DMS114 treated with DMSO at 0.1 percent for 48 hours (cell line): ENCODE measurements at regions not wholly inside any gene's neighbourhood (a gene's known extent, or its start where the extent isn't known, plus 50 kb on each side); places are given as distances from the start of the nearest gene placed in this dataset.

ENCODE experiments used
- DNase-seq: peaks from one replicate; lab custom pipeline; 2025; ENCODE audit not compliant: unreplicated experiment; lab: John Stamatoyannopoulos, UW

GRCh38 chr9:88658311-88658822 is 123.4 kb downstream of the NXNL2 start:
- DNase-seq: no peak

DNA sequence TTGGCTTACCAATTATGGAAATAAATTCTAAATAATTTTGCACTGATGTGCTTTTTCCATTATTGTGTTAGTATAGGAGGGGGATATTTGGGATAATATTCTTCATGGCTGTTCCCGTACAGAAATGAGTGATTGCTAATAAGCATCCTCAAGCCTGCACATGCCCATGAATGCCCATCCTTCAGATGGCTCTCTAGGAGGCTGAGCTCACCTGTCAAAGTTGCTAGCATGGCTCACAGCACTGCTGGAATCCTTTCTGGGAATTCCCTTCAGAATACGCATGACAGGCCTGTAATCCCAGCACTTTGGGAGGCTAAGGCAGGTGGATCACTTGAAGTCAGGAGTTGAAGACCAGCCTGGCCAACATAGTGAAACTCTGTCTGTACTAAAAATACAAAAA is 124.1 kb downstream of the NXNL2 start:
- DNase-seq: no peak

- no peak for DNase-seq
Measured at GRCh38 chr9:88660611-88661010, 125.6 kb downstream of the NXNL2 start.

- DNase-seq: no peak
Measured at GRCh38 chr9:88661759-88662158, 126.8 kb downstream of the NXNL2 start.

DNA sequence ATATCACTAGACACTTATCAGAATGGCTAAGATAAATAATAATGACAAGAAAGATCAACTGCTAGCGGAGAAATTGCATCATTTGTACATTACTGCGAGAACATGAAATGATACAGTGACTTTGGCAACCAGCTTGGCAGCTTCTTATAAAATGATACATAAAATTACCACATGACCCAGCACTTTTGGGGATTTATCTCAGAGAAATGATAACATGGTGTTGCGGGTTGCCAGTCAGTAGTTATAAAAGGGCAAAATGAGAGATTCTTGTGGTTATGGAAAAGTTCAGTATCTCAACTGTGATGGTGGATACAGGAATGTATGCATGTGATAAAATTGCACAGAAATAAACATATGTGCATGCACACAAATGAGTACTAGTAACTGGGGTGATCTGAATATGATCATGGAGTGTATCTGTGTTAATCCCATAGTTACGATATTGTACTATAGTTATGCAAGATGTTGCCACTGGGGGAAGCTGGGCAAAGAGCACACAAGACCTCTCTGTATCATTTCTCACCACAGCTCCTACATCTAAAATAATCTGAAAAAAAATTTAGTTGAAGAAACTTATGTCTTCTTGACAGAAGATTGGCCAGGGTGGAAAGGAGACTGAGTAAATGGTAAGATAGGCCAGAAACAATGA is 128.9 kb downstream of the NXNL2 start:
- no peak for DNase-seq

DNA sequence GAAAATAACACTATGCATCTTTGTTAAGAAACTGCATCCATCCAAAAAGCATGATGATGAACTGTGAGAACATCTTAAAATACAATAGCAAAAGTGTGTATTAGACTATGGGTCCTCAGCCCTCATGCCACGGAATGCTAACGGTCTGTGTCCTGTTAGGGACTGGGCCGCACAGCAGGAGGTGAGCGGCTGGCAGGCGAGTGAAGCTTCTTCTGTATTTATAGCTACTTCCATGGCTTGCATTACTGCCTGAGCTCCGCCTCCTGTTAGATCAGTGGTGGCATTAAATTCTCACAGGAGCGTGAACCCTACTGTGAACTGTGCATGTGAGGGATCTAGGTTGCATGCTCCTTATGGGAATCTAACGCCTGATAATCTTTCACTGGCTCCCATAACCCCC is 129.8 kb downstream of the NXNL2 start:
- no peak for DNase-seq

DNA sequence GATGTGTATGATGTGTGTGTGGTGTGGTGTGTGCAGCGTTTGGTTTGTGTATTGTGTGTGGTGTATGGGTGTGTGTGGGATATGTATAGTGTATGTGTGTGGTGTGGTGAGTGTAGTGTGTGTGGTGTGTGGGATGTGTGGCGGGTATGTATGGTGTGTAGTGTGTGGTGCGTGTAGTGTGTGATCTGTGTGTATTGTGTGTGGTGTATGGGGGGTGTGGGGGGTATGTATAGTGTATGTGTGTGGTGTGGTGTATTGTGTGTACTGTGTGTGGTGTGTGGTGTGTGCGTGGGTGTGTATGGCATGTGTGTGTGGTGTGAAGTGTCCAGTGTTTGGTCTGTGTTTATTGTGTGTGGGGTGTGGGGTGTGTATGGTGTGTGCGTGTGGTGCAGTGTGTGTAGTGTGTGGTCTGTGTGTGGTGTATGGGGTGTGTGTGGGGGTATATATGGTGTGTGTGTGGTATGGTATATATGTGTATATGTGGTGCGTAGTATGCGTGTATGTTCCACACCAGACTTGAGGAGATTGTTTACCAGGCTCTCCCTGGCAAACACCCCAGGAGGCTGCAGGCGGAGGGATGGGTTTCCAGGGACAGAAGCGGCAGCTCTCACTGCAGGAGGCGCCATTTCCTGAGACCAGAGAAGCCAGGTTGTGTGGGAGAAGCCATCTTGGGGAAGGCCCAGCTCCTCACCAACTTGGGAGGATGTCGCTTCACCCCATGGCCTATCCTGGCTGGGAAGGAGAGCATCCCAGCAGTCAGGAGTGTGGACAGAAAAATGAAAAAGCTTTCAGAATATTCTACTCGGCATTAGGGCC is 138.1 kb downstream of the NXNL2 start:
- peak; percentile 5 for DNase-seq

- no peak for DNase-seq
Measured at GRCh38 chr9:88673886-88674285, 138.9 kb downstream of the NXNL2 start.

DNA sequence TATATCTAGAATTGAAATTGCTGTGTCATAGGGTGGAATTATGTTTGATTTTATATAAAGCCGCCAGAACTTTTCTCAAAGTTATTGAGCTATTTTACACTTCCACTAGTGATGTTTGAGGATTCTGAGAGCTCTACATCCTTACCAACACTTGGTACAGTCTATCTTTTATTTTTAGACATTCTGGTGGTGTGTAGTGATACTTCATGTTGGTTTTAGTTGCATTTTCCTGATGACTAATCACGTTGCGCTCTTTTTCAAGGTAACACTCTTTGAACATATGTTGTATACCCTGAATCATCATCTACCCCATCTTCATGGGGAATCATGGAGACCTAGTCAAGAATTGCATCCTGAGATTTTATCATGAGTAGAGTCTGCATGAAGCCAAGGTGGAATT is 141.7 kb downstream of the NXNL2 start:
- DNase-seq: no peak

GRCh38 chr9:88678008-88678407 is 143.0 kb downstream of the NXNL2 start:
- DNase-seq: no peak

DNA sequence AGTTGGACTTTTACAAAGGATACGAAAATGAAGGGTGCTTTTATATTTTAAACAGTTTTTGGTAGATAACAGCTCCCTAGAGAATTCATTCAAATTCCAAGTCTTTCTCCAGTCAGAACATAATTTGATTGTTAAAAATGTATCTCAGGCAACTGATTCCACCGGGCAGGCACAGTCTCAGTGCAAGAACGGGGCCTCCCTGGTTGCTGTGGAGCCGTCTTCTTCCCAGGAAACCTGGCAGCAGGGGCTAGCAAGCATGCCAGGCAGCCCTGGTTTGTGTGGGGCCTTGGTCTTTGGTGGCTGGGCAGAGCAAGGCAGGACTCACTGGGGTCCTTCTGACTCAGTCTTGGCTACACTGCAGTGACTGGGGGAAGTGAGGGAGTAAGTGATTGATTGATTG is 143.5 kb downstream of the NXNL2 start:
- DNase-seq: no peak

DNA sequence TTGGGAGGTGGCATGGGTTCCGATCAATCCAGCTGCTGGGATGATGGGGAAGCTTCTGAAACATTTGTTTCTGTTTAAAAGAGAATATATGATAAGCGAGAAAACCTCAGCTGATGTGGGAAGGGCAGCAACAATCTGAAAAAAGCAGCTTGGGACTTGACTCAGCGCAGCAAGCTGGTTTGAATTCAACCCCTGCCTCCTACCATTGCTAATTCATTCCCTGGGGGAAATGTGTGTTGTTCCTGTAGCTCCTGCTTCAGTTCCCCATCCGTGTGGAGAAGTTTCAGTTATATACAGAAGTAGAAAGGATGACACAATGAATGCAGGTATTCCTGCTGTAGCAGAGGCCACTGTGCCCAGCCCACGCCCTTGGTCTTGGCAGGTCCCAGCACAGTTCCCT is 145.1 kb downstream of the NXNL2 start:
- DNase-seq: no peak

- DNase-seq: no peak
Measured at GRCh38 chr9:88680505-88681160, 145.7 kb downstream of the NXNL2 start.

- no peak for DNase-seq
Measured at GRCh38 chr9:88681434-88681833, 146.5 kb downstream of the NXNL2 start.

DNA sequence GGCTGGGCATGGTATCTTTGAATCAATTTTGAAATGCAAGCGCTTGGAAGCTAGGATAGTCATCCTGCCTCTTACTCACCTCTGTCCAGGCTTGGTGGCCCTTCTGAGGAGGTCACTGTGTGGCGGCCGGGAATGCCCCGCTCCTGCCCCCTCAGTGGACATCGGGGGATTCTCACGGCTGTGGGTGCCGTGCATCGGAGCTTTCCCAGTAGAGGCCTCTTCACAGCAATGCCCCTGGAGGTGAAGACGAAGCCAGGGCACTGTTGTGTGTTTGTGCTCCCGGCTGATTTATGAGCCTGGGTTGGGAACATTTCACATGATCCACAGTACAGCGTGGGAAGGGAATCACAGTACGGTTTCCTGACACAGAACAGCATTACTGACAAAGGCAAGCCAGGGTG is 147.5 kb downstream of the NXNL2 start:
- no peak for DNase-seq

DNA sequence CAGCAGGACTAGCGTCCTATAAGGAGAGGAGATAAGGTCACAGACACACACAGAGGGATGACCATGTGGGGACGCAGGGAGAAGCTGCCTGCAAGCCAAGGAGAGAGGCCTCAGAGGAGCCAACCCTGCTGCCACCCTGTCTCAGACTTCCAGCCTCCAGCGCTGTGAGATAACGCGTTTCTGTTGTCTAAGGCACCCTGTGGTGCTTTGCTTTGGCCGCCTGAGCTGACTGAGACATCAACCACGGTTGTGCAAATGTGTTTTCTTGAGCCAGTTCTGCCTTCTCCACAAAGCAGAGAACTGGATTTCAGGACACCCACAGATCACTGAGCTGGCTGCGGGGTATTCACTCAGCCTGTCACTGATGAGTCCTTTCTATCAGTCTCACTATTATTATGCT is 149.1 kb downstream of the NXNL2 start:
- DNase-seq: no peak

DNA sequence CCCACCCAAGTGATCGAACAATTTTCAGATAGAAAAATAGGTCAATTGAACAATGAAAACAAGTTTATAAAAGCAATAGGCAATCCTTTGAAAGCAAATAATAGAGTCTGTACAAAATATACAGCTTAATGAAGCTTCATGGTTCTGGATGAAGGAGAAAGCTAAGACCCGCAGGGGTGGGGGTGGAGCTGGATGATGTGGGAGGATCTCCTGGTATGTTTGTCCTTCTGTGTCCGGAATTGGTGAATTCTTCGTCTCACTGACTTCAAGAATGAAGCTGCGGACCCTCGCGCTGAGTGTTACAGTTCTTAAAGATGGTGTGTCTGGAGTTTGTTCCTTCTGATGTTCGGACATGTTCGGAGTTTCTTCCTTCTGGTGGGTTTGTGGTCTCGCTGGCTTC is 149.9 kb downstream of the NXNL2 start:
- DNase-seq: no peak

DNA sequence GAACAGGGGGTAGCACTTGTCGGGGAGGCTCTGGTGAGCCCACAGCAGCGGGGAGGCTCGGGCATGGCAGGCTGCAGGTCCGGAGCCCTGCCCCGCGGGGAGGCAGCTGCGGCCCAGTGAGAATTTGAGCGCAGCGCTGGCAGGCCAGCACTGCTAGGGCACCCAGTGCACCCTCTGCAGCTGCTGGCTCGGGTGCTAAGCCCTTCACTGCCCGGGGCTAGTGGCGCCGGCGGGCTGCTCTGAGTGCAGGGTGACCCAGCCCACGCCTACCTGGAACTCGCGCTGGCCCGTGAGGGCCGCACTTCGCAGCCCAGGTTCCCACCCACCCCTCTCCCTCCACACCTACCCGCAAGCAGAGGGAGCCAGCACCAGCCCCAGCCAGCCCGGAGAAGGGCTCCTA is 151.0 kb downstream of the NXNL2 start:
- DNase-seq: no peak

DNA sequence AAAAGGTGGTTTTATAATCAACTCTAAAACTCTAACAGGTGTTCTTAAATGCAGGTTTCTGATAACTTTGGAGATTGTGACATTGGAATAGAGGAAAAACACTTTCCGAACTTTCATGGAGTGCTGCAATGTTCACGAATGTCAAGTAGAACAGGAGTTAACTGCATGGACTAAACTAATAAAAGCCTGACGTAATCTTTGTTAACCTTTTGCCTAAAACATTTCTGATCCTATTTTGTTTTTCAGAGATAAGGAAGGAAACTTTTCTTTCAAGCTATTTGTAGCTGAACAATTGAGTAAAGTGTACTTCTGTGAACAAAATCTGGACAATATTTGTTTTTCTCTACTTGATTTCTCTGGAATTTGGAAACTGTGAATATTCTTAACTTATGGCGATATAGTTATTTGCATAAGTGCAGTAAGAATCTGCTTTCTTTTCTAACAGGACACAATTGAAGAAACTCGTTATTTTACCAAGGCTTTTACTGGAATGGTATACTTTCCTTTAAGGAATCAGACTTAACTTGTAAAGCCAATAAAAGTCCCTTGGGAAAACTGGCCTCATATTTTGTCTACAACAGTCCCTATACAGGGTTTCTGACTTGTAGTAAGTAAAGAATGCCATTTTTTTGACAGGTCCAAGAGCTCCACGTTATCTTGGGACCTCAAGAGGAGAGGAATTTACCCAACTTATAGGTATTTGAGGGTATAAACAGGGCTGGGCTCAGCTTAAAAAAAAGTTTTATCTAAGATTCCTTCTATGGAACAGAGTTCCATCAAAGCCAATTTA is 154.7 kb downstream of the NXNL2 start:
- no peak for DNase-seq

DNA sequence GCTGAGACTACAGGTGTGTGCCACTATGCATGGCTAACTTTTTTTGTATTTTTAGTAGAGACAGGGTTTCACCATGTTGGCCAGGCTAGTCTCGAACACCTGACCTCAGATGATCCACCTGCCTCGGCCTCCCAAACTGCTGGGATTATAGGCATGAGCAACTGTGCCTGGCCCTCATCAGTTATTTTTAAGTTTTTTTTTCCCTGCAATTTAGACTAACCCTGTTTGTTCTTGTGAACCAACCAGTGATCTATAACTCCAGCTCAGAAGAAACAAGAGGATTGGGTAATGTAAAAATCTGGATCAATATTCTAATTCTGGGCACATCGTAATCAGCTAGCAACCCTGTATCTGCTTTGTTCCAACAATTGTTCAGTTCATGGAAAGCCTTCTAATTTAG is 155.7 kb downstream of the NXNL2 start:
- DNase-seq: no peak

DNA sequence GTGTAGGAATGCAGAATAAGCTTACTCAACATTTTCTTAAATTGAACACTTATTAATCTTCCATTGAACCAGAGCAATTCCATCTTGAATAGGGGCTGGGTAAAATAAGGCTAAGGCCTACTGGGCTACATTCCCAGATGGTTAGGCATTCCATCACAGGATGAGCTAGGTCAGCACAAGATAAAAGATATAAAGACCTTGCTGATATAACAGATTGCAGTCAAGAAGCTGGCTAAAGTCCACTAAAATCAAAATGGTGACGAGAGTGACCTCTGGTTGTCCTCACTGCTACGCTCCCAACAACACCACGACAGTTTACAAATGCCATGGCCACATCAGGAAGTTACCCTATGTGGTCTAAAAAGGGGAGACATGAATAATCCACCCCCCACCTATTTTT is 156.1 kb downstream of the NXNL2 start:
- DNase-seq: no peak
